Motor neuron (in vitro differentiated cells): ENCODE measurements at regions not wholly inside any gene's neighbourhood (a gene's known extent, or its start where the extent isn't known, plus 50 kb on each side); places are given as distances from the start of the nearest gene placed in this dataset.

Experiments used
- ATAC-seq, 8 experiments: fragments of 200-7000 bp; cut with Tn5 transposase; replicated peaks in 6 of 8; 2 replicates each; pipeline ENCODE4 v1.8.0; 2021; ENCODE audit warnings: mild to moderate bottlenecking in 8 of 8, moderate library complexity in 8 of 8
- H3K27ac ChIP-seq, 2 donors: fragments of 250-450 bp; sonication (Bioruptor Pico); 2 replicates each; pipeline ENCODE4 v1.9.0; 2021; ENCODE audit warnings: antibody characterized with exemption in 2 of 2, mild to moderate bottlenecking in 2 of 2, moderate library complexity in 1 of 2
- H3K4me1 ChIP-seq, 2 donors: fragments of 250-450 bp; sonication (Bioruptor Pico); replicated peaks in 1 of 2; 2 replicates each; pipeline ENCODE4 v1.6.1; 2021; ENCODE audit warnings: antibody characterized with exemption in 2 of 2, mild to moderate bottlenecking in 2 of 2, moderate library complexity in 1 of 2
- H3K4me3 ChIP-seq, 5 donors: fragments of 250-450 bp; sonication (Bioruptor Pico); 2 replicates each; pipeline ENCODE4 v1.9.0; 2021; ENCODE audit warnings: antibody characterized with exemption in 5 of 5, mild to moderate bottlenecking in 5 of 5, moderate library complexity in 4 of 5
- WGBS, 10 experiments: fragments of 450-650 bp; shearing (Covaris generic); methylation state at CpG; one replicate each; pipeline ENCODE4 v1.0.0; 2022; 5-methylcytosine and 5-hydroxymethylcytosine counted together
- in situ Hi-C, 9 experiments: fragments of 400-800 bp; cut with MboI; loops; one replicate each; pipeline ENCODE4 v1.15.0; 2021; ENCODE audit warnings: low sequenced_read_pairs in 9 of 9, low pct_unique_long_range_greater_than_20kb in 2 of 9; ENCODE audit not compliant: unreplicated experiment in 9 of 9

DNA sequence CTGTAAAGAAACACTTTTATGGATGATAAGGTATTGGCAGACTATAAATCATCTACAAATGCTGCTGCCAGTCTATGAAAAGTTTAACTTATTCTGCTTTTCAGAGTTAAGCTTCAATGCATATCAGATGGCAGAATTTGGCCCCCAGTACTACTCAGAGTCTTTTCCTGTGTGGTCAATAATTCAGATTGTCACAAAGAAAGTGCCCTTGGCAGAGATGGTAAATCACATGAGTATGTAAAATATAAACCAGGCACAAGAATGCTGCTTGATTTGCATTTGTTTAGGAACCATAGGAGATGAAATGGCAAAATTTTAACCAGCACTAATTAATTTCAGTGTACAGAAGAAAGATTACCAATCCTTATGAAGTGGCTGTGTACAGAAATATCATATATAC, 818.3 kb upstream of the POT1 start:
- no peak overlapping the region for H3K27ac ChIP-seq
- no peaks in the 10 kb centered on the region for H3K4me1 ChIP-seq
- in situ Hi-C loops = no loop called here
- no peak for ATAC-seq
- no peak overlapping the region for H3K4me3 ChIP-seq

DNA sequence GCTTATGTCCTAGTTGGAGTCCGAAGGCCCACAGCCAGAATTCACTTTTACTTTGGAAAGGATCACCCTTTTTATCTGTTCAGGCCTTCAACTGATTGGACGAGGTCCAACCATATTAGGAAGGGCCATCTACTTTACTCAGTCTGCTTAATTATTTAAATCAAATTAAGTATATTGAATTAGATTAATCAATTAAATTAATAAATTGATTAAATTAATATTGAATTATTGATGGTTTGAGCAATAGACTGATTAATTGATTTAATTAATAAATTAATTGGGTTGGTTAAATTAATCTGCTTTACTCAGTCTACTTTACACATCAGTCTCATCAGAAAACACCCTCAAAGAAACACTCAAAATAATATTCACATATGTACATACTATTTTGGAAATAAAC, 816.9 kb upstream of the POT1 start:
- in situ Hi-C loops = no loop called here
- WGBS, 10 experiments = 13 to 100% (median 82%) methylated on average over 1 to 2 of the region's 2 CpGs; no CpG with 5 or more reads in 3 of the 10 experiments
- no peak overlapping the region for H3K27ac ChIP-seq
- H3K4me3 ChIP-seq = no peak overlapping the region
- ATAC-seq = no peak
- H3K4me1 ChIP-seq = no peaks in the 10 kb centered on the region

DNA sequence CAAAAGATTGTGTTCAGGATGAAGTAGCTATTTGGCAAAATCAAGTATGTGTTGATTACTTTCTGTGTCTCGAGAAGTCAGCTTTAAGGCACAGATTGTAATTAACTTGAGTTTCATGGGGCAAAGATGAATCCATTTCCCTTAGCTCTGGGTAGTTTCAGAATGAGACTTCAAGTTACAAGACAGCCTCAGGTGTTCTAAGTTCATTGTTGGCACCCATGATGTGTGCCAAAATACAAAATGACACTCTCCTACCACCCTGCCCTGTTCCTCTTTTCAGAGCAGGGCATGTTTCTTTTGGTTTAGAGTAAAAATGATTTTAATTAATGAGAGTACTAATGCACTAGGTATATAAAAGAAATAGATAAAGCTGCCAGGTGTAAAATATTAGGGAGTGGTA, 797.6 kb upstream of the POT1 start:
- no peak overlapping the region for H3K27ac ChIP-seq
- no peak overlapping the region for H3K4me3 ChIP-seq
- WGBS, 10 experiments = 0 to 100% (median 54%) methylated on average over 1 of the region's 1 CpG; no CpG with 5 or more reads in 4 of the 10 experiments
- ATAC-seq = no peak
- in situ Hi-C loops = no loop called here
- H3K4me1 ChIP-seq = no peaks in the 10 kb centered on the region

DNA sequence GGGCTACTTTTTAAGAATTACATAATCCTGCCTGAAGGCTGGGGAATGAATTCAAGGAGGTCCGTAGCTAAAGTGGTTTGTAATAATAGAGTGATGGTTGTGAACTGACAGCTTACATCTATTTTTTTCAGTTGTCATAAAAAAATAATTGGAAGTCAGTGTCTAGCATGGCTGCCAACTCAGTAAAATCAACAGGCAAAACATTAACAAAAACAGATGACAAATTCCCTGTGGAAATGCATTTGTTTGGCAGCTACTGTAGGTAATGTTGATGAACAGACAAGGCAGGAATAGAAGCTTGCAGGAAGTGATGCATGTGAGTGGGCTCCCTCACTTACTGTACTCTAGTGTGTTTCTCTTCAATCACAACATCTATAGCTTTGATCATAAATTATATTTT, 766.0 kb upstream of the POT1 start:
- H3K27ac ChIP-seq = no peak overlapping the region
- 0 to 100% (median 55%) methylated on average over 1 of the region's 1 CpG; no CpG with 5 or more reads in 2 of the 10 experiments for WGBS, 10 experiments
- in situ Hi-C loops = no loop called here
- no peak overlapping the region for H3K4me3 ChIP-seq
- ATAC-seq = no peak
- no peaks in the 10 kb centered on the region for H3K4me1 ChIP-seq

DNA sequence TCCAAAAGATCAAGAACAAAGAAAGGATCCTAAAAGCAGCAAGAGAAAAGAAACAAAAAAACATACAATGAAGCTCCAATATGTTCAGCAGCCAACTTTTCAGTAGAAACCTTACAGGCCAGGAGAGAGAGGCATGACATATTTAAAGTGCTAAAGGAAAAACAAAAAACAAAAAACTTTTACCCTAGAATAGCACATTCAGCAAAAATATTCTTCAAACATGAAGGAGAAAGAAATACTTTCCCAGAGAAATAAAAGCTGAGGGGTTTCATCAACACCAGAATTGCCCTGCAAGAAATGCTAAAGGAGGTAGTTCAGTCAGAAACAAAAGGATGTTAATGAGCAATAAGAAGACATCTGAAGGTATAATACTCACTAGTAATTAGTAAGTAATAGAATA, 753.5 kb upstream of the POT1 start:
- Histone ChIP-seq H3K27ac (no peak overlapping the region), H3K4me3 (no peak overlapping the region), H3K4me1 (no peaks in the 10 kb centered on the region)
- ATAC-seq = no peak
- in situ Hi-C loops = no loop called here

DNA sequence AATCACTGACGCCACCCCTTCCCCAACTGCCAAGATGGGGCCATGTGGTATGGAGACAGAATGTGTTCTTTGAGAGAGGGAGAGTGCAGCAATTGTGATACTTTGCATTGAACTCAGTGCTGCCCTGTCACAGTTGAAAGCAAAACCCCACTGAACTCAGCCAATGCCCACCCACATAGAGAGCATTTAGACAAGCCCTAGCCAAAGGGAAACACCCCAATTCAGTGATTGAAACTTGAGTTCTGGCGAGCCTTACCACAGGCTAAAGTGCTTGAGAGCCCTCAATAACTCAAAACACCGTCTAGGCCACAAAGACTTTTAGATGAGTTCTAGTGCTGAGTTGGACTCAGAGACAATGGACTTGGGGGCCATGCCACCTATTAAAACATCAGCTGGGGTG, 751.9 kb upstream of the POT1 start:
- WGBS, 10 experiments = 0 to 100% (median 83%) methylated on average over 1 to 3 of the region's 3 CpGs; no CpG with 5 or more reads in 2 of the 10 experiments
- in situ Hi-C loops = no loop called here

DNA sequence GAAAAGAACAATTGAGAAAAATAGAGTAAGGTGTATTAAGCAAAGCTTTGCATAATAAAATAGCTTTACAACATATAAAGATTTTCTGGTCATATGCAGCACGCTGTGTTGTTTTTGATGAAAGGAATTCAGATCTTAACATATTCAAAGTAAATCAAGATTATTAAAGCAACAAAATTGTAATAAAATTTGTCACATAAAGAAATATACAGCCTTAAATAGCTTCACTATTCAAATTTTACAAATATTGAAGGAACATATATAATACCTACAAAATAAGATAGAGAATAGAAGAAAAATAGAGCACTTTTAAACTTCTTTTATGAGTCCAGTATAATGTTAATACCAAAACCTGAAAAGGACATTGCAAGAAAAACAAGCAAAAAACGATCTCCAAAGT, 749.1 kb upstream of the POT1 start:
- no peak for ATAC-seq
- in situ Hi-C loops = no loop called here
- WGBS, 10 experiments = 0 to 100% (median 80%) methylated on average over 1 to 2 of the region's 2 CpGs
- Histone ChIP-seq H3K27ac (no peak overlapping the region), H3K4me3 (no peak overlapping the region), H3K4me1 (no peaks in the 10 kb centered on the region)

More for the DNA sequence above, 751.9 kb upstream of the POT1 start:
- Histone ChIP-seq H3K4me3 (no peak overlapping the region), H3K27ac (no peak overlapping the region), H3K4me1 (no peaks in the 10 kb centered on the region)
- no peak for ATAC-seq

DNA sequence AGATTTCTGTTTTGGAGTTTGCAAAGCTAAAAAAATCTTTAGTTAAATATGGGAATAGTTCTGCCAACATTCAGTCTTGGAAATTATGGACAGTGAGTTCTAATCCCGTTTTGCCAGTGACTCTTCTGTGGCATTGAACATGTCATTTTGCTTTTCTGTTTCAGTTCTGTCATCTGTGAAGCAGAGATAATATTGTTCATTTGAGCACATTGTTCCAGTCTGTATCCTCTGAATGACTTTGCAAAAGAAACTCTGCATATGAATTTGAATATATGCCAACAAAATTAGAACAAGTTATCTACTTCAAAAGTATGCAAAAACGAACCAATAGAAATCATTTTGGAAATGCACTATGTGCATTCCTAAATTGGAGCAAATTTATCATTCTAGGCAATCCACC, 746.0 kb upstream of the POT1 start:
- Histone ChIP-seq H3K4me3 (no peak overlapping the region), H3K4me1 (no peaks in the 10 kb centered on the region), H3K27ac (no peak overlapping the region)
- WGBS, 10 experiments = 0 to 94% (median 78%) methylated on average over 2 of the region's 2 CpGs; no CpG with 5 or more reads in 1 of the 10 experiments
- in situ Hi-C loops = no loop called here
- ATAC-seq = no peak

DNA sequence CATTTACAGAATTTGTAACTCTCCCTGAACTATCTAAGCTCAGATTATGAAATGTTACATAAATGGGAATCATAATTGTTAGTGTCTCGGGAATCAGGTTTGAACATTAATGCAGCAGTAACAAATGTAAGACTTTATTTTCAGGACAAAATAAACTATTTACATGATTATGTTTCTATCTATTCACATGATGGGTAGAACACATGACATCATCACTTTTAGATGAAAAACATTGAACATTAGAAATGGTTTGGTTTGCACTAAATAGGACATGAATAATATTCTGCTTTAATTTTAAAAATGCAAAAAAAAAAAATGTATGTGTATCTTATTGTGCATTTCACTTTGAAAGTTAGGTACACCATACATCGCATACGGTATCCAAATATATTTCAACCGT, 745.5 kb upstream of the POT1 start:
- no peak overlapping the region for H3K27ac ChIP-seq
- 31 to 100% (median 91%) methylated on average over 3 to 4 of the region's 4 CpGs for WGBS, 10 experiments
- no peak for ATAC-seq
- H3K4me3 ChIP-seq = no peak overlapping the region
- no peaks in the 10 kb centered on the region for H3K4me1 ChIP-seq
- in situ Hi-C loops = no loop called here

DNA sequence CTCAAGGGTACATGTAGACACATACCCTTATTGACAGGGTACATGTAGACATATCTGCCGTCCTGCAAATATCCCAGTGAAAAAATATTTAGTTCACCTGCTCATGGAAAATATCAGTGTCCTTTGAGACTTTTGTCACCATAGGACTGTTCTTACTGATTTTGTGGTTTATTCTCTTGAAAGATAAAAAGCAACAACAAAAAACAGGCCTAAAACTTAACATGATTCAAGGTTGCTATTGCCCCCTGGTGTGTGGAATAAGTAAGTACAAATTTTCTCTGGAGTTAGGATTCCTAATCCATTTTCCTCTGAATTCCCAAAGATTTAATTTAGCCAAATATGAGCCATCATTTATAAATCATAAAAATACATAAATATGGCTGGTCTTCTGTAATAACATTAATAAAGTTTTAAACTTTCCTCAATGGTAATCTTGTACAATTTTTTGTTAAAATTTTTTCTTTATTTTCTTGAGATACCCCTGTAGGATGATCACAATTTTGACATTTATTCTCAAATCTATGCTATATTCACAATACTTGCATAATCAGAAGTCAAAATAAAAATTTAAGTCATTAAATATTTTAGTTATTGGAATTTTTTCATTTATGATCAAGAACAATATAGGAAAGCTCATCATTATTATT, 741.4 kb upstream of the POT1 start:
- 86 to 100% (median 100%) methylated on average over 1 of the region's 1 CpG; no CpG with 5 or more reads in 6 of the 10 experiments for WGBS, 10 experiments
- no peak overlapping the region for H3K27ac ChIP-seq
- ATAC-seq = no peak
- in situ Hi-C loops = loop anchor here in 3 of 9 experiments (25.0 kb wide), 1 partner anchor 609 kb away; no protein-coding TSS in a partner anchor
- no peak overlapping the region for H3K4me3 ChIP-seq
- H3K4me1 ChIP-seq = no peaks in the 10 kb centered on the region

DNA sequence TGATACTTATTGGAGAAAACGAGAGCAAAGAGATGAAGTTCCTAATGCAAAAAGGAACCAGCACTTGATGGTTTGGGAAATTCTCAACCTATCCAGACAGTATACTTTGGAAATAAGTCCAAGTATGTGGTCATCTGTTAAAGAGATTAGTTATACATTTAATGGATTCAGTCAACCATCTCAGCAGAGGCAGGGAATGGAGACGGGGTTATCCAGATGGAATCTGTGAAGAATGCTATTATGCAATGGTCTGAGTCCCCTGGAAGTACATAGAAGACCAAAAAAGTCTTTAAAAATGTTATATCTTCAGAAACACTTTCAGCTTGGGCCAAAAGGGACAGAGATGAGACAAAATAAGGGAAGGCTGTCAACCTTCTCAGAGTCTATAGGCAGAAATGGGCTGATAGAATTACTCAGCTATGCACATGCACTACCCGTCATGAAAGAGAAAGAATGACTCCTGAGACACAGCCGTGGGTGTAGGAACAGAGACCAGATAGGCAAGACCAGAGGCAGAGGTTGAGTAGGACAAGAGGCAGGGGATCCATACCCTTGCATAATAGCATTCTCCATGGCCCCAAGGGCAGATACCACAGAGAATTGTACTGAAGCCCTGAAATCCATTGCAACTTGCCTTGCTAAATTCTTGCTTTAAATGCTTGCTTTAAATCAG, 738.8 kb upstream of the POT1 start:
- no peak overlapping the region for H3K4me3 ChIP-seq
- 0 to 100% (median 88%) methylated on average over 1 to 4 of the region's 4 CpGs; no CpG with 5 or more reads in 1 of the 10 experiments for WGBS, 10 experiments
- no peak overlapping the region for H3K27ac ChIP-seq
- H3K4me1 ChIP-seq = peaks cover 0 to 7% of the 10 kb centered on the region in 2 donors
- no peak for ATAC-seq
- in situ Hi-C loops = loop anchor here in 3 of 9 experiments (25.0 kb wide), 1 partner anchor 606 kb away; no protein-coding TSS in a partner anchor

DNA sequence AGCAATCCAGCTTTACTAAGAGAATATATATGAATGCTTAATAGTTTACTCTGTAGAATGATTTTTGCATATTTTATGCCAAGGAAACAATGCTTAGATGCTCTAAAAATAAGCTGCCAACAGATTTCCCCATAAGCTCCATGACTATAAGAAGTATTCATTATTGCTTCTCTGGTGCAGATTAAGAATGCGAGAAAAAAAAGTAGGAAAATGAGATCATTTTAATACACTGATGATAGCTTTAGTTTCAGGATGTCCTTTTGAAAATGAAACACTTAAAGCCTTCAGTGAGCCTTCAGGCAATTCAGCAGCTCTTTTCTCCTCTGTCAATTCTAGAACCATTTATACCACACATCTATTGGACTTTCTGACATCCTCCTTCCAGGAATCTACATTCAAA, 735.0 kb upstream of the POT1 start:
- Histone ChIP-seq H3K4me3 (no peak overlapping the region), H3K4me1 (peaks cover 0 to 7% of the 10 kb centered on the region in 2 donors), H3K27ac (no peak overlapping the region)
- in situ Hi-C loops = loop anchor here in 3 of 9 experiments (25.0 kb wide), 1 partner anchor 602 kb away; no protein-coding TSS in a partner anchor
- 11 to 100% (median 67%) methylated on average over 1 of the region's 1 CpG; no CpG with 5 or more reads in 3 of the 10 experiments for WGBS, 10 experiments
- ATAC-seq = peak in 1 of 8 experiments; percentile 53

DNA sequence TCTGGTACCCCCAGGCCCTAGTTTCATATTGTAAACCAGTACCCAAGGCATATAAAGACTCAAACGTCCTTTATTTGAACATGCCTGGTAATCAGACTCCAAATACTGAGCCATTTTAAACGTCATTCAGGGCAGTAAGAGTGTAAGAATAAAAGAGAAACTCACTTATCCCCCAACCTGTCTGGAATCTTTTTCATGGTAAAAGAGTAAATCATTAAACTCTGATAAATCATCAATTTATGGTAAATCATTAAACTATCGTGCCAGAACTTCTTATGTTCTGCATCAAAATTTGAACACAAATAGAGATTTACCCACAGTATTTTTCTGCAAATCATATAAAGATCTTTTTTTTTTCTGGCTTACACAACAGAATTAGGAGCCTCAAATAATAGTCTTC, 734.3 kb upstream of the POT1 start:
- Histone ChIP-seq H3K27ac (no peak overlapping the region), H3K4me3 (no peak overlapping the region), H3K4me1 (peaks cover 0 to 7% of the 10 kb centered on the region in 2 donors)
- 0 to 63% (median 22%) methylated on average over 2 to 3 of the region's 3 CpGs; no CpG with 5 or more reads in 1 of the 10 experiments for WGBS, 10 experiments
- in situ Hi-C loops = loop anchor here in 3 of 9 experiments (25.0 kb wide), 1 partner anchor 602 kb away; no protein-coding TSS in a partner anchor
- no peak for ATAC-seq
